ENCODE measurements at regions not wholly inside any gene's neighbourhood (a gene's known extent, or its start where the extent isn't known, plus 50 kb on each side); places are given as distances from the start of the nearest gene placed in this dataset.

DNA sequence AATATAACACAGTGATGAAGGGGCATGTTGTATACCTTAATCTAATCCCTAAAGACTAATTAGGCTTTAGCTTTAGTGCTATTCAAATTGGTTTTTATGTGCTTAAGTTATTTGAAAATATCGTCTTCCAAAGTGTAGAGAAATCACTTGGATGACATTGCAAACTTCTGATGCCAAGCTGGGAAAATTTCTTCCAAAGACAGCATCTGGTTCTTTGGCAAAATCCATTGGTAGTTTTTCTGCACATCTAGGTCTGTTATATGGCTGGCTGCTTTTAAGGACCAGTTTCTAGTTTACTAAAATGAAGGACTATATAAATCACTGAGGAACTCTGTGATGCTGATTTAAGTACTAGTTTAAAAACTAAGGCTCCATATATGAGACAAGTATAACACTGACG is 2362.3 kb downstream of the PCDH9 start:
- no peak for DNase-seq (ENCODE audit: low read depth)
- H3K4me3 ChIP-seq (ENCODE audit: low read depth, low read length) = no peak overlapping the region
- no peak for TF ChIP-seq CTCF (IDR thresholded peaks at IDR 0.05; ENCODE audit: insufficient read depth, low read depth, low read length, missing control alignments)

GRCh38 chr13:64866331-64866730 is 2363.8 kb downstream of the PCDH9 start:
- no peak for TF ChIP-seq CTCF (IDR thresholded peaks at IDR 0.05; ENCODE audit: insufficient read depth, low read depth, low read length, missing control alignments)
- H3K4me3 ChIP-seq (ENCODE audit: low read depth, low read length) = no peak overlapping the region
- DNase-seq (ENCODE audit: low read depth) = no peak

DNA sequence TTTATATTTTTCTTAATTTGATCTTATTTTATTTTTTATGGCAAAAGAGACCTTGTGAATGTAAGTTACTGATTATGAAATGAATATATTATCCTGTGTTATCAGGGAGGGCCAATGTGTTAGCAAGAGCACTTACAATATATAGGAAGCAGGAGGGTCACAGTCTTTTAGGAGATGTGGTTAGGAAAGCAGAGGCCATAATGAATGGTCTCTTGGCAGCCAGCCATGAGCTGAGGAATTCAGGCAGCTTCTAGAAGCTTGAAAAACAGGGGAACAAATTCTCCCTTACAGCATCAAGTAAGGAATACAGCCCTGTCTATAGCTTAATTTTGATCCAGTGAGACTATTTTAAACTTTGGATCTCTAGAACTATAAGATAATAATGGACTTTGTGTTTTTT is 2374.6 kb downstream of the PCDH9 start:
- no peak for DNase-seq (ENCODE audit: low read depth)
- no peak overlapping the region for H3K4me3 ChIP-seq (ENCODE audit: low read depth, low read length)
- TF ChIP-seq CTCF (IDR thresholded peaks at IDR 0.05; ENCODE audit: insufficient read depth, low read depth, low read length, missing control alignments) = no peak

GRCh38 chr13:64850017-64850416 is 2380.1 kb downstream of the PCDH9 start:
- no peak for DNase-seq (ENCODE audit: low read depth)
- no peak overlapping the region for H3K4me3 ChIP-seq (ENCODE audit: low read depth, low read length)
- no peak for TF ChIP-seq CTCF (IDR thresholded peaks at IDR 0.05; ENCODE audit: insufficient read depth, low read depth, low read length, missing control alignments)

DNA sequence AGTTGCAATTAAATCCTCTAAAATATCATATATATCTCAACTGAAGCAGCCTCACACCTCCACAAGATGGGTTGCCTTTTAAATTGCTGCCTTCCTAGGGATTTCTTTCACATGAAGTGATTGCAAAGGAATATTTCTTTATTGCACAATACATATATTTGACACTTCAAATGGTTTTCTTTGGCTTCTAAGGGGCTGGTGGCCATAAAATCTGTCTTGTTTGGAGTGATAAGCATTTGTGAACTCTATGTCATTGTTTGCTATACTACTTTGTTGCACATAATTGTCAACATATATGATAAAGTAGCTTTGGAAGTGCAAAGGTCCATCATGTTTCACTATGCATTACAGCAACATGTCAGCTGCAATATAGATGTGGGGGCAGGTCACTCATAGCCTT is 2380.9 kb downstream of the PCDH9 start:
- DNase-seq (ENCODE audit: low read depth) = no peak
- TF ChIP-seq CTCF (IDR thresholded peaks at IDR 0.05; ENCODE audit: insufficient read depth, low read depth, low read length, missing control alignments) = no peak
- H3K4me3 ChIP-seq (ENCODE audit: low read depth, low read length) = no peak overlapping the region

DNA sequence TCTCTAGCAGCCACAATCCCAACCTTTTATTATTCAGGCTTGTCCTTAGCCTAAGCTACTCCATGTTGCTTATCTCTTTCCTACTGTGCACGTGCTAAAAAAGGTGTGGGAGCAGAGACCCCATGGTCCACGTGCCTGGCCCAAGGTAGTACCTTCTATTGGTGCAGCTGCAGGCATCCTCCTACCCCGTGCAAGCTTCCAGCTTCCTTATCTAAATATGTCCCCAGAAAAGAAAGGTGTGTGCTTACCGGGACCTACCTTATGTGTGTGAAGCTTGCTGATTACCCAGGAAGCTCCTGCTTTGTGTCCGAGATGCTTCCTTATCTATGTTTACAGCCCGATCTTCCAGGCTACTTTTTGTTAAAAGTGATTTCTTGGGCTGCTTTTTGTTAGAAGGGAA is 2382.4 kb downstream of the PCDH9 start:
- no peak overlapping the region for H3K4me3 ChIP-seq (ENCODE audit: low read depth, low read length)
- TF ChIP-seq CTCF (IDR thresholded peaks at IDR 0.05; ENCODE audit: insufficient read depth, low read depth, low read length, missing control alignments) = no peak
- no peak for DNase-seq (ENCODE audit: low read depth)

- no peak overlapping the region for H3K4me3 ChIP-seq (ENCODE audit: low read depth, low read length)
- TF ChIP-seq CTCF (IDR thresholded peaks at IDR 0.05; ENCODE audit: insufficient read depth, low read depth, low read length, missing control alignments) = no peak
- no peak for DNase-seq (ENCODE audit: low read depth)
Measured at GRCh38 chr13:64845110-64845509, 2385.0 kb downstream of the PCDH9 start.
